ENCODE measurements at regions not wholly inside any gene's neighbourhood (a gene's known extent, or its start where the extent isn't known, plus 50 kb on each side); places are given as distances from the start of the nearest gene placed in this dataset.

DNA sequence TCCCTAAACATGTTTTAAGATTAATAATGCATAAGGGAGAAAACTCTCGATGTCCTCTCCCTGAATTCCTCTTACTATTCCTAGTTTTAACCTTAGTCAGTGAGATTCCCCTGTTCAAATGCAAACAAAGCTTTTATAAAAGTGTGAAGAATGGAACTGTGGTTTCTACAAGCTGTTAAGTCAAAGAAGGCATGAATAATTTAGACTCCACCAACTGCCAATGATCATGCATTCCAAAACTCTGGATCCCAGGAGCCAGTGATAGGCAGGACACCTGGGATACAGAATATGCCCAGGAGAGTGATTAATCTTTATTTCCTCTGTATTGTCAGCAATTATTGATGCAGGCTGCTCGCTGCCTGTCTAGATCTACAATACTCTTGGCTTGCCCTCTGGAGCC, 190.3 kb upstream of the ATF7IP start:
- FAIRE-seq (no peak), DNase-seq (ENCODE audit: insufficient read length, low spot score) (no peak)
- TF ChIP-seq, protein P1, sequence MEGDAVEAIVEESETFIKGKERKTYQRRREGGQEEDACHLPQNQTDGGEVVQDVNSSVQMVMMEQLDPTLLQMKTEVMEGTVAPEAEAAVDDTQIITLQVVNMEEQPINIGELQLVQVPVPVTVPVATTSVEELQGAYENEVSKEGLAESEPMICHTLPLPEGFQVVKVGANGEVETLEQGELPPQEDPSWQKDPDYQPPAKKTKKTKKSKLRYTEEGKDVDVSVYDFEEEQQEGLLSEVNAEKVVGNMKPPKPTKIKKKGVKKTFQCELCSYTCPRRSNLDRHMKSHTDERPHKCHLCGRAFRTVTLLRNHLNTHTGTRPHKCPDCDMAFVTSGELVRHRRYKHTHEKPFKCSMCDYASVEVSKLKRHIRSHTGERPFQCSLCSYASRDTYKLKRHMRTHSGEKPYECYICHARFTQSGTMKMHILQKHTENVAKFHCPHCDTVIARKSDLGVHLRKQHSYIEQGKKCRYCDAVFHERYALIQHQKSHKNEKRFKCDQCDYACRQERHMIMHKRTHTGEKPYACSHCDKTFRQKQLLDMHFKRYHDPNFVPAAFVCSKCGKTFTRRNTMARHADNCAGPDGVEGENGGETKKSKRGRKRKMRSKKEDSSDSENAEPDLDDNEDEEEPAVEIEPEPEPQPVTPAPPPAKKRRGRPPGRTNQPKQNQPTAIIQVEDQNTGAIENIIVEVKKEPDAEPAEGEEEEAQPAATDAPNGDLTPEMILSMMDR (IDR thresholded peaks at IDR 0.05; ENCODE audit: insufficient read depth, missing control alignments), result no peak

DNA sequence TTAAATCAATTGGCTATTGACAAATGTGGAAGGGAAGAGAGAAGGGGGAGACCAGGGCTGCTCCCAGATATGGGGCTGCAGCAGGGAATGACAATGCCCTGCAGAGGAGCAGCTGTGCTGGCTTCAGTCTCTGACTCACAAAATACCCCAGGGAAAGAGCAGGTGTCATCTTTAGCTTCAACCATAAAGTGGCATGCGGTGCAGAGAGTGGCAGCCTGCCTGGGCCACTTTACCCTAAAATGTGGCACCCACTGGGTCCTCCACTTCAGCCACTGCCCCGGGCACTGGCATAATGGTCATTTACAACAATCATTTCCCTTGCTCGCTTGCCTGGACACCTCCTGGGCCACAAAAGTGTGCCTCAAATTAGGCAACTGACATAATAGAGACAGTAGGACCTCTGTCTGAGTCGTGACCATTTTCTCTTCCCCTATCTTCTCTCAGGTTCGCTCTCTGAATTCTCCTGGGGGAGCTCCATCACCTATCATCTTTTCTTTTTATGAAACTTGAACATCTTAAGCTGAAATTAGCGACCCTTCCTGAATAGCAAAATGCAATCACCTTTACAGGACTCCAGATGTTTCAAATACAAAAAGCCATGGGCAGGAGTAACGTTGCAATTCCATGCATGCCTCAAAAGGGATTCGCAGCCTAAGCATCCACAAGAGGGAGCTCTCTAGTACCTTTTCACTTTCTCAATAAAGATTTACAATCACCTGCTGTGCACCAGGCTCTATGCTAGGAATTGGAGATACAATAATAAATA, 179.9 kb upstream of the ATF7IP start:
- DNase-seq (ENCODE audit: insufficient read length, low spot score) (no peak), FAIRE-seq (peak; percentile 61)

GRCh38 chr12:14186193-14186502, 179.3 kb upstream of the ATF7IP start:
- no peak for DNase-seq (ENCODE audit: insufficient read length, low spot score)

More for the DNA sequence above, 179.9 kb upstream of the ATF7IP start:
- TF ChIP-seq, protein P1 (IDR thresholded peaks at IDR 0.05; ENCODE audit: insufficient read depth, missing control alignments), result peak; percentile 80

GRCh38 chr12:14187002-14187401, 178.5 kb upstream of the ATF7IP start:
- FAIRE-seq (no peak), DNase-seq (ENCODE audit: insufficient read length, low spot score) (no peak)
- TF ChIP-seq, protein P1 (IDR thresholded peaks at IDR 0.05; ENCODE audit: insufficient read depth, missing control alignments), result no peak

More at GRCh38 chr12:14186193-14186502, 179.3 kb upstream of the ATF7IP start:
- TF ChIP-seq, protein P1 (IDR thresholded peaks at IDR 0.05; ENCODE audit: insufficient read depth, missing control alignments), result no peak
- FAIRE-seq, result no peak

DNA sequence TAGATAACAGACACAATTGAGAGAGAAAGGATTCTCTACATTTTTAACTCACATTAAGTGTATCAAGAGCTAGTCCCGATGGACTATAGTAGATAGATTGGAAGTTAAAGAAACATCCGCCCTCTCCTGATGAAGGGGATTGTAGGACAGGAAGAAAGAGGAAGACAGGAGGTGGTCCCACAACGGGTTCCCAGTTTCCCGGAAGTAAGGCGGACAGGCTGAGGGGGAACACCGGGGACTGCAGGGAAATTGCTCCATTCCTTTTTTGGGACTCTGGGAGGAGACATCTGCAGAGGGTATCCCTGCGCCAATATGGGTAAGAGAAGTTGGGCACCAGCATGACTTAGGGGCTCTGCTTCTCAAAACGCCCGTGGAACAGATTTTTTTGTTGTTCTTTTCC, 177.5 kb upstream of the ATF7IP start:
- TF ChIP-seq, protein P1 (IDR thresholded peaks at IDR 0.05; ENCODE audit: insufficient read depth, missing control alignments), result no peak
- DNase-seq (ENCODE audit: insufficient read length, low spot score), result no peak
- no peak for FAIRE-seq

DNA sequence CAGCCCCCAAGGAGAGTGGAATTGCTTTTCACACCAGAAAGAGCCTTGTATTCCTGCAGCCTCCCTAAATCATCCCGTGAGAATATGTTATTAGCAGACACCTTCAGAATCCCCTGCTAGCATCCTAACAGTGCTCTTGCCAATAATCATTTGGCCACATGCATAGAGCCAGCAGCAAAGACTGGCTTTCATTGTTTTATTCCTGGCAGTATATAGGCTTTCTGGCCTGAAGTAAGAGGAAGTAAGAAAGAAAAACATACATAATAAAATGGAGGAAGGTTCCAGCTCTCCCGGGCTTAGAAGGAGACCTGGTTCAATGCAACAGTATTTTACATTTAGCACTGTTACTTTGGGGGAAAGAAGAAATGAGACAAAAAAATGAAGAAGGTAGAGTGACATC, 176.7 kb upstream of the ATF7IP start:
- FAIRE-seq (no peak), DNase-seq (ENCODE audit: insufficient read length, low spot score) (no peak)
- TF ChIP-seq, protein P1 (IDR thresholded peaks at IDR 0.05; ENCODE audit: insufficient read depth, missing control alignments), result no peak

DNA sequence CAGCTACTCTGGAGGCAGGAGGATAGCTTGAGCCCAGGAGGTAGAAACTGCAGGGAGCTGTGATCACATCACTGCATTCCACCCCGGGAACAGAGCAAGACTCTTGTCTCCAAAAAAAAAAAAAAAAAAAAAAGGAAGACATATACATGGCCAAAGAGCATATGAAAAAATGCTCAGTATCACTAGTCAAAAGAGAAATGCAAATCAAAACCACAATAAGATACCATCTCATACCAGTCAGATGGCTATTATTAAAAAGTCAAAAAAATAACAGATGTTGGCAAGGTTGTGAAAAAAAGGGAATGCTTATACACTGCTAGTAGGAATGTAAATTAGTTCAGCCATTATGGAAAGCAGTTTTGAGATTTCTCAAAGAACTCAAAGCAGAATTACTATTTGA, 174.8 kb upstream of the ATF7IP start:
- TF ChIP-seq, protein P1 (IDR thresholded peaks at IDR 0.05; ENCODE audit: insufficient read depth, missing control alignments), result no peak
- DNase-seq (ENCODE audit: insufficient read length, low spot score) (no peak), FAIRE-seq (no peak)

All from D721Med (cell line).